ENCODE measurements at regions not wholly inside any gene's neighbourhood (a gene's known extent, or its start where the extent isn't known, plus 50 kb on each side); places are given as distances from the start of the nearest gene placed in this dataset.

- no peak overlapping the region for H3K9ac ChIP-seq (ENCODE audit: control insufficient read depth, insufficient read depth, low read length)
- ATAC-seq (no peak), FAIRE-seq (no peak), DNase-seq (ENCODE audit: low read depth, low spot score) (no peak)
- H3K36me3 ChIP-seq (ENCODE audit: control insufficient read depth in 2 of 2, insufficient read depth in 2 of 2, low read length in 1 of 2) = no peaks in the 10 kb centered on the region
- POLR2A ChIA-PET = no interaction called here
- no peak overlapping the region for H3K4me3 ChIP-seq
- H3K4me2 ChIP-seq (ENCODE audit: control insufficient read depth, insufficient read depth) = no peak overlapping the region
- SMC1A ChIA-PET (ENCODE audit: uncharacterized antibody, unreplicated experiment) = no interaction called here
- no peaks in the 10 kb centered on the region; a peak in 1 of 4 replicates for H3K27me3 ChIP-seq (replicated peaks in 1 of 2; ENCODE audit: control insufficient read depth in 2 of 2, insufficient read depth in 2 of 2, low read length in 1 of 2)
- no peak overlapping the region for H3K27ac ChIP-seq (ENCODE audit: control insufficient read depth, insufficient read depth)
- H2AFZ ChIP-seq (ENCODE audit: control insufficient read depth, low read depth, low read length) = no peak overlapping the region
- WGBS (ENCODE audit: insufficient coverage, insufficient replicate concordance, low lambda C conversion rate, missing lambda C conversion rate) = 27% methylated on average over 3 of the region's 3 CpGs
- H3K4me1 ChIP-seq (ENCODE audit: control insufficient read depth, insufficient read depth, low read length) = no peaks in the 10 kb centered on the region
- RAD21 ChIA-PET (ENCODE audit: unreplicated experiment) = no interaction called here
- TF ChIP-seq NFIC (IDR thresholded peaks at IDR 0.05; ENCODE audit: low read depth, low read length) (no peak), SIX5 (IDR thresholded peaks at IDR 0.05; ENCODE audit: low read depth, low read length, severe bottlenecking) (no peak), CBX5 (IDR thresholded peaks at IDR 0.05; ENCODE audit: low read depth) (no peak), CHD1 (IDR thresholded peaks at IDR 0.05; ENCODE audit: low read depth, low read length) (no peak), TCF3 (IDR thresholded peaks at IDR 0.05; ENCODE audit: borderline replicate concordance, insufficient read depth, low read depth, low read length) (no peak), RBBP5 (conservative IDR thresholded peaks at IDR 0.05) (no peak), BRCA1 (IDR thresholded peaks at IDR 0.05; ENCODE audit: low read depth, low read length) (no peak), IKZF1 (conservative IDR thresholded peaks at IDR 0.05) (no peak)
- no TSS peak for BruUV-seq (replicated peaks)
- H4K20me1 ChIP-seq (ENCODE audit: control insufficient read depth, insufficient read depth) = no peaks in the 10 kb centered on the region
- H3K9me3 ChIP-seq (replicated peaks; ENCODE audit: control insufficient read depth, insufficient read depth, low read length) = no peaks in the 10 kb centered on the region
- in situ Hi-C loops (cut with MboI) = no loop called here
- intact Hi-C loops (cut with micrococcal nuclease; ENCODE audit: unreplicated experiment) = no loop called here
- CTCF ChIA-PET = no interaction called here
- no peaks in the 10 kb centered on the region for H3K79me2 ChIP-seq (ENCODE audit: control insufficient read depth, insufficient read depth, low read length)
These were observed 452.7 kb downstream of the GATA3 start for GRCh38 chr10:8507156-8507555.

GRCh38 chr10:8508882-8509281 is 454.4 kb downstream of the GATA3 start:
- H2AFZ ChIP-seq (ENCODE audit: control insufficient read depth, low read depth, low read length) = no peak overlapping the region
- H3K9ac ChIP-seq (ENCODE audit: control insufficient read depth, insufficient read depth, low read length) = no peak overlapping the region
- DNase-seq (ENCODE audit: low read depth, low spot score) (no peak), FAIRE-seq (no peak), ATAC-seq (no peak)
- H3K36me3 ChIP-seq (ENCODE audit: control insufficient read depth in 2 of 2, insufficient read depth in 2 of 2, low read length in 1 of 2) = no peaks in the 10 kb centered on the region
- H3K79me2 ChIP-seq (ENCODE audit: control insufficient read depth, insufficient read depth, low read length) = no peaks in the 10 kb centered on the region
- no TSS peak for BruUV-seq (replicated peaks)
- intact Hi-C loops (cut with micrococcal nuclease; ENCODE audit: unreplicated experiment) = no loop called here
- H3K4me1 ChIP-seq (ENCODE audit: control insufficient read depth, insufficient read depth, low read length) = no peaks in the 10 kb centered on the region
- H3K27me3 ChIP-seq (replicated peaks in 1 of 2; ENCODE audit: control insufficient read depth in 2 of 2, insufficient read depth in 2 of 2, low read length in 1 of 2) = no peaks in the 10 kb centered on the region; a peak in 1 of 4 replicates
- ChIA-PET RAD21 (ENCODE audit: unreplicated experiment) (no interaction called here), CTCF (no interaction called here), POLR2A (no interaction called here), SMC1A (ENCODE audit: uncharacterized antibody, unreplicated experiment) (no interaction called here)
- no peaks in the 10 kb centered on the region for H3K9me3 ChIP-seq (replicated peaks; ENCODE audit: control insufficient read depth, insufficient read depth, low read length)
- 28% methylated on average over 2 of the region's 2 CpGs for WGBS (ENCODE audit: insufficient coverage, insufficient replicate concordance, low lambda C conversion rate, missing lambda C conversion rate)
- H3K27ac ChIP-seq (ENCODE audit: control insufficient read depth, insufficient read depth) = no peak overlapping the region
- no peak overlapping the region for H3K4me2 ChIP-seq (ENCODE audit: control insufficient read depth, insufficient read depth)
- in situ Hi-C loops (cut with MboI) = no loop called here
- no peaks in the 10 kb centered on the region for H4K20me1 ChIP-seq (ENCODE audit: control insufficient read depth, insufficient read depth)
- H3K4me3 ChIP-seq = no peak overlapping the region
- TF ChIP-seq ZNF622 (IDR thresholded peaks at IDR 0.05) = no peak
- no peak for TF ChIP-seq SMAD1 (IDR thresholded peaks at IDR 0.05; ENCODE audit: low read depth, partially characterized antibody)
- TF ChIP-seq REST (IDR thresholded peaks at IDR 0.05; ENCODE audit: low read depth, low read length) = no peak
- no peak for TF ChIP-seq CBFB (IDR thresholded peaks at IDR 0.05; ENCODE audit: low read depth)
- no peak for TF ChIP-seq NFYA (IDR thresholded peaks at IDR 0.05; ENCODE audit: borderline replicate concordance, low read depth, low read length)
- no peak for TF ChIP-seq NFXL1 (IDR thresholded peaks at IDR 0.05; ENCODE audit: borderline replicate concordance)
- TF ChIP-seq TCF12 (IDR thresholded peaks at IDR 0.05; ENCODE audit: low read depth, low read length) = no peak
- TF ChIP-seq SRF (IDR thresholded peaks at IDR 0.05; ENCODE audit: low read depth in 2 of 2, low read length in 2 of 2) = no peak
- no peak for TF ChIP-seq IKZF1 (conservative IDR thresholded peaks at IDR 0.05)
- TF ChIP-seq SREBF1 (IDR thresholded peaks at IDR 0.05; ENCODE audit: low read length) = no peak
- TF ChIP-seq TCF7 (IDR thresholded peaks at IDR 0.05; ENCODE audit: borderline replicate concordance) = no peak
